A673 (cell line): ENCODE measurements at regions not wholly inside any gene's neighbourhood (a gene's known extent, or its start where the extent isn't known, plus 50 kb on each side); places are given as distances from the start of the nearest gene placed in this dataset.

Source experiments
- BruUV-seq: library from RNA; stranded (reverse); fragments of 400-500 nt; replicated peaks from 2 replicates; lab custom pipeline; 2021; lab: Mats Ljungman, UMichigan
- CTCF ChIA-PET: fragments of 300-600 bp; sonication (Branson Sonifier 250); formaldehyde crosslinking; loops from one replicate; lab custom pipeline; 2022; ENCODE audit warnings: antibody characterized with exemption; lab: Charles Lee
- POLR2A ChIA-PET: fragments of 300-600 bp; sonication (Branson Sonifier 250); formaldehyde crosslinking; loops from one replicate; lab custom pipeline; 2022; ENCODE audit warnings: antibody characterized with exemption; ENCODE audit not compliant: low non-redundant PET; lab: Charles Lee
- DNase-seq: peaks from one replicate; pipeline ENCODE4 v3.0.0-alpha.2; 2015; ENCODE audit warnings: low spot score
- H3K27ac ChIP-seq: fragments of 200-600 bp; sonication (generic); 2 replicates; pipeline ENCODE4 v1.5.1; 2016; ENCODE audit warnings: mixed run types, low read depth, mild to moderate bottlenecking, mixed read lengths, antibody characterized with exemption, low read length; ENCODE audit not compliant: poor library complexity, severe bottlenecking
- H3K27me3 ChIP-seq: fragments of 200-600 bp; sonication (generic); replicated peaks from 2 replicates; pipeline ENCODE4 v1.6.1; 2017; ENCODE audit warnings: mixed run types, low read depth, mild to moderate bottlenecking, mixed read lengths, antibody characterized with exemption, low read length; ENCODE audit not compliant: insufficient read depth, poor library complexity
- H3K36me3 ChIP-seq: fragments of 200-600 bp; sonication (generic); 2 replicates; pipeline ENCODE4 v1.6.1; 2016; ENCODE audit warnings: mixed run types, mild to moderate bottlenecking, mixed read lengths, antibody characterized with exemption, low read length; ENCODE audit not compliant: insufficient read depth, poor library complexity, severe bottlenecking
- H3K4me1 ChIP-seq: fragments of 200-600 bp; sonication (generic); 2 replicates; pipeline ENCODE4 v1.6.1; 2017; ENCODE audit warnings: mixed run types, mild to moderate bottlenecking, mixed read lengths, antibody characterized with exemption, low read length; ENCODE audit not compliant: insufficient read depth, poor library complexity, severe bottlenecking
- H3K4me3 ChIP-seq: fragments of 200-600 bp; sonication (generic); 2 replicates; pipeline ENCODE4 v1.5.1; 2016; ENCODE audit warnings: low read depth, mixed run types, mild to moderate bottlenecking, mixed read lengths, low read length; ENCODE audit not compliant: poor library complexity, severe bottlenecking
- H3K9me3 ChIP-seq: fragments of 200-600 bp; sonication (generic); 2 replicates; pipeline ENCODE4 v1.6.1; 2016; ENCODE audit warnings: mixed run types, low read depth, mild to moderate bottlenecking, mixed read lengths, antibody characterized with exemption, low read length; ENCODE audit not compliant: poor library complexity, severe bottlenecking
- EZH2 ChIP-seq: fragments of 200-600 bp; sonication (generic); IDR thresholded peaks from 2 replicates; pipeline ENCODE4 v1.6.1; 2017; ENCODE audit warnings: borderline replicate concordance, low read depth, mild to moderate bottlenecking, mixed read lengths, antibody characterized with exemption, low read length; ENCODE audit not compliant: poor library complexity, severe bottlenecking
- intact Hi-C: fragments of 100-400 bp; cut with micrococcal nuclease; formaldehyde crosslinking; loops from one replicate; pipeline ENCODE4 v1.10.0; 2022; ENCODE audit not compliant: unreplicated experiment
- TF ChIP-seq, protein P1 (sequence below): fragments of 300-800, 200-600 bp; sonication (generic); conservative IDR thresholded peaks from 2 replicates; pipeline ENCODE4 v1.5.1; 2017; ENCODE audit warnings: low read depth, mild to moderate bottlenecking, antibody characterized with exemption, low read length, moderate library complexity, mixed read lengths

GRCh38 chr5:64015824-64016223 lies 53.6 kb upstream of the HTR1A start:
- no TSS peak for BruUV-seq
- H3K4me1 ChIP-seq: no peaks in the 10 kb centered on the region
- H3K36me3 ChIP-seq: no peaks in the 10 kb centered on the region
- ChIA-PET POLR2A (no interaction called here), CTCF (no interaction called here)
- intact Hi-C loops: no loop called here
- TF ChIP-seq, protein P1, sequence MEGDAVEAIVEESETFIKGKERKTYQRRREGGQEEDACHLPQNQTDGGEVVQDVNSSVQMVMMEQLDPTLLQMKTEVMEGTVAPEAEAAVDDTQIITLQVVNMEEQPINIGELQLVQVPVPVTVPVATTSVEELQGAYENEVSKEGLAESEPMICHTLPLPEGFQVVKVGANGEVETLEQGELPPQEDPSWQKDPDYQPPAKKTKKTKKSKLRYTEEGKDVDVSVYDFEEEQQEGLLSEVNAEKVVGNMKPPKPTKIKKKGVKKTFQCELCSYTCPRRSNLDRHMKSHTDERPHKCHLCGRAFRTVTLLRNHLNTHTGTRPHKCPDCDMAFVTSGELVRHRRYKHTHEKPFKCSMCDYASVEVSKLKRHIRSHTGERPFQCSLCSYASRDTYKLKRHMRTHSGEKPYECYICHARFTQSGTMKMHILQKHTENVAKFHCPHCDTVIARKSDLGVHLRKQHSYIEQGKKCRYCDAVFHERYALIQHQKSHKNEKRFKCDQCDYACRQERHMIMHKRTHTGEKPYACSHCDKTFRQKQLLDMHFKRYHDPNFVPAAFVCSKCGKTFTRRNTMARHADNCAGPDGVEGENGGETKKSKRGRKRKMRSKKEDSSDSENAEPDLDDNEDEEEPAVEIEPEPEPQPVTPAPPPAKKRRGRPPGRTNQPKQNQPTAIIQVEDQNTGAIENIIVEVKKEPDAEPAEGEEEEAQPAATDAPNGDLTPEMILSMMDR: no peak
- no peak for TF ChIP-seq EZH2
- no peak overlapping the region for H3K27ac ChIP-seq
- no peak for DNase-seq
- H3K4me3 ChIP-seq: no peak overlapping the region
- no peaks in the 10 kb centered on the region for H3K9me3 ChIP-seq
- peaks cover 2% of the 10 kb centered on the region for H3K27me3 ChIP-seq
